ENCODE measurements at regions not wholly inside any gene's neighbourhood (a gene's known extent, or its start where the extent isn't known, plus 50 kb on each side); places are given as distances from the start of the nearest gene placed in this dataset.

- H3K27ac ChIP-seq = no peak overlapping the region
- no peak for DNase-seq (ENCODE audit: low read depth, low spot score)
These were observed 231.8 kb upstream of the MON1B start for GRCh38 chr16:76959166-76959565.

- H3K27ac ChIP-seq = no peak overlapping the region
- no peak for DNase-seq (ENCODE audit: low read depth, low spot score)
These were observed 227.2 kb upstream of the MON1B start for GRCh38 chr16:76963614-76964315.

GRCh38 chr16:76964464-76965154 lies 226.4 kb upstream of the MON1B start:
- DNase-seq (ENCODE audit: low read depth, low spot score) = no peak
- H3K27ac ChIP-seq = no peak overlapping the region

GRCh38 chr16:76970087-76970744 lies 220.8 kb upstream of the MON1B start:
- DNase-seq (ENCODE audit: low read depth, low spot score) = no peak
- H3K27ac ChIP-seq = no peak overlapping the region

GRCh38 chr16:76970745-76971099 lies 220.3 kb upstream of the MON1B start:
- DNase-seq (ENCODE audit: low read depth, low spot score) = no peak
- H3K27ac ChIP-seq = no peak overlapping the region

- DNase-seq (ENCODE audit: low read depth, low spot score) = no peak
- H3K27ac ChIP-seq = no peak overlapping the region
These were observed 214.9 kb upstream of the MON1B start for GRCh38 chr16:76976101-76976500.

GRCh38 chr16:76976756-76977155 lies 214.2 kb upstream of the MON1B start:
- H3K27ac ChIP-seq = no peak overlapping the region
- DNase-seq (ENCODE audit: low read depth, low spot score) = no peak

GRCh38 chr16:76984196-76984595 lies 206.8 kb upstream of the MON1B start:
- DNase-seq (ENCODE audit: low read depth, low spot score) = no peak
- H3K27ac ChIP-seq = no peak overlapping the region

- no peak for DNase-seq (ENCODE audit: low read depth, low spot score)
- no peak overlapping the region for H3K27ac ChIP-seq
These were observed 205.5 kb upstream of the MON1B start for GRCh38 chr16:76985392-76986045.

- no peak for DNase-seq (ENCODE audit: low read depth, low spot score)
- no peak overlapping the region for H3K27ac ChIP-seq
These were observed 202.5 kb upstream of the MON1B start for GRCh38 chr16:76988526-76988925.

- no peak for DNase-seq (ENCODE audit: low read depth, low spot score)
- no peak overlapping the region for H3K27ac ChIP-seq
These were observed 188.3 kb upstream of the MON1B start for GRCh38 chr16:77002644-77003043.

GRCh38 chr16:77009453-77009852 lies 181.5 kb upstream of the MON1B start:
- no peak for DNase-seq (ENCODE audit: low read depth, low spot score)

GRCh38 chr16:77014441-77014840 lies 176.5 kb upstream of the MON1B start:
- H3K27ac ChIP-seq = no peak overlapping the region
- DNase-seq (ENCODE audit: low read depth, low spot score) = no peak

More at GRCh38 chr16:77009453-77009852, 181.5 kb upstream of the MON1B start:
- H3K27ac ChIP-seq = no peak overlapping the region

GRCh38 chr16:77030600-77030999 lies 160.4 kb upstream of the MON1B start:
- DNase-seq (ENCODE audit: low read depth, low spot score) = no peak
- H3K27ac ChIP-seq = no peak overlapping the region

GRCh38 chr16:77033516-77033915 lies 157.5 kb upstream of the MON1B start:
- H3K27ac ChIP-seq = no peak overlapping the region
- no peak for DNase-seq (ENCODE audit: low read depth, low spot score)

- no peak overlapping the region for H3K27ac ChIP-seq
- DNase-seq (ENCODE audit: low read depth, low spot score) = no peak
These were observed 155.6 kb upstream of the MON1B start for GRCh38 chr16:77035361-77035760.

GRCh38 chr16:77037696-77038347 lies 153.2 kb upstream of the MON1B start:
- no peak overlapping the region for H3K27ac ChIP-seq
- no peak for DNase-seq (ENCODE audit: low read depth, low spot score)

GRCh38 chr16:77041468-77041867 lies 149.5 kb upstream of the MON1B start:
- no peak for DNase-seq (ENCODE audit: low read depth, low spot score)

GRCh38 chr16:77043076-77043475 lies 147.9 kb upstream of the MON1B start:
- no peak overlapping the region for H3K27ac ChIP-seq
- DNase-seq (ENCODE audit: low read depth, low spot score) = no peak

More at GRCh38 chr16:77041468-77041867, 149.5 kb upstream of the MON1B start:
- H3K27ac ChIP-seq = no peak overlapping the region

- H3K27ac ChIP-seq = no peak overlapping the region
These were observed 144.8 kb upstream of the MON1B start for GRCh38 chr16:77046206-77046605.

More at GRCh38 chr16:77046206-77046605, 144.8 kb upstream of the MON1B start:
- DNase-seq (ENCODE audit: low read depth, low spot score) = no peak

All from epithelial cell of prostate (primary cell).